GM04503 (cell line): ENCODE measurements at regions not wholly inside any gene's neighbourhood (a gene's known extent, or its start where the extent isn't known, plus 50 kb on each side); places are given as distances from the start of the nearest gene placed in this dataset.

Experiments used
- DNase-seq: peaks from one replicate; pipeline ENCODE4 v3.0.0-alpha.2; 2012; ENCODE audit warnings: low read depth

DNA sequence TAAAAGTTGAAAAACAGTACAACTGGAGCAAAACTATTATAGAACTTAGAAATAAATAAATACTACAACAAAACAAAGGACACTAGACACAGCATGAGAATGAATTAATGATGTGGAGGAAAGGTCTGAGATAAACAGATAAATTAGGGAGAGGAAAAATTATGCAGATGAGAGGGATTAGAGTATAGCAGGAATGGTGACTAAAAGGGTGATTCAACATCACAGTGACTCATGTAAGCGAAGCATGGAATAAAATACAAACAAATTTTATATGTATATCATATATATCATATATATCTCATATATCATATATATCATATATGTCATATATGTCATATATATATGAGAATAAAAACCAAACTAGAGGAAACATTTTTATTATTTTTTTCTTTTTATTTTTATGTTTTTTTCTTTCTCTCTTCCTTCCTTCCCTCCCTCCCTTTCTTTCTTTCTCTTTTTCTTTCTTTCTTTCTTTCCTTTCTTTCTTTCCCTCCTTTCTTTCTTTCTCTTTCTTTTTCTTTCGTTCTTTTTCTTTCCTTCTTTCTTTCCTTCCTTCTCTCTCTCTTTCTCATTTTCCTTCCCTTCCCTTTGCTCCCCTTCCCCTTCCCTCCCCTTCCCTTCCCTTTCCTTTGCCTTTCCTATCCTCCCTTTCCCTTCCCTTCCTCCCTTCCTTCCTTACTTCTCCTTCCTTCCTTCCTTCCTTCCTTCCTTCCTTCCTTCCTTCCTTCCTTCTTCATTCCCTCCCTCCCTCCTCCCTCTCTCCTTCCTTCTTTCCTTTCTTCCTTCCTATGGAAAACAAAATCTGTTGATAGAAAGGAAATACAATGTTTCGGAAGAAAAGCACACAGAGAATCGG, 1014.6 kb downstream of the GRIK2 start:
- no peak for DNase-seq

DNA sequence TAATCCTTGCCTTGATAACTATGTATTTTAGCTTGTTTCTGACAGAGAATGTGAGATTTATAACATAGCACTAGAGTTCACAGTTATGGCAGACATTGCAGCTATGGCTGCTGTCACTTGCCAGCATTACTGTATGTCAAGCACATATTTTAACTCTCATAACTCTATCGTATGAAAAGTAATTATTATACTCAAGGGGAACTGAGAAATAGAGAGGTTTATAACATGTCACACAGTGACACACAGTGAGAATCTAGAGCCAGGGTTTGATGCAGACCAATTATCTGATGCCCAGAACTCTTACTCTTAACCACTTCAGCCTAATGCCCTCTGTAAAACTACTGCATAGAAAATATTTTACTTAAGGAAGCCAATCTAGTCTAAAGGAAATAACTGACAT, 1012.4 kb downstream of the GRIK2 start:
- DNase-seq: no peak

DNA sequence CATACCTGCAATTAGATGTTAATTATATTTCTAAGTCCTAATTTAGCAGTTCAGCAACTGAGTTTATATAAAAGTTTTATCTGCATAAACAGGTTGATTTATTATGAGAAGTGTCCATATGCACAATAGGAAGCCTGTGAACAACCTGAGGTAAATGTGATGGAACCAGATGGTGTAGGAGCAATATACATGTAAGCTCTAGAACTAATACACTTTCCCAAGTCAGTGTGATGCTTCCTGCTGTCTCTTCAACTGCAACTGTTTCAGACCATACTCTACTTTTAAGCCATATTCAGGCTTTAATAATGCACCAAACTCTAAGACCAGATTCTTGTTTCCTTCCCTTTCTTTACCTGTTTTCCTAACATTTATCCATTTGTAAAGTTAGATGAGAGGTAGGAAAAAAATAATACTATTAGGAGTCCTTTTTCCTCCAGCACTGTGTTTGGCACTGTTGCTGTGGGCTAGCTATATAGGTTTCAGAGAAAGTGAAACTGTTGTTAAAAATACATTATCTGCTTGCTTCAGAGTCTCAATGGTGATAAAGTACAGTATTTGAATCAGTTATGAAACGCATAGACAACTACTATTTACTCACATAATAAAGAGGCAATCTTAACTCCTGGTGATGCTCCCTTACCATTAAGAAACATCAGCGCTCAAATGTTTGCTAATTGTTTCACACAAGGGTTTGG, 1009.3 kb downstream of the GRIK2 start:
- no peak for DNase-seq

DNA sequence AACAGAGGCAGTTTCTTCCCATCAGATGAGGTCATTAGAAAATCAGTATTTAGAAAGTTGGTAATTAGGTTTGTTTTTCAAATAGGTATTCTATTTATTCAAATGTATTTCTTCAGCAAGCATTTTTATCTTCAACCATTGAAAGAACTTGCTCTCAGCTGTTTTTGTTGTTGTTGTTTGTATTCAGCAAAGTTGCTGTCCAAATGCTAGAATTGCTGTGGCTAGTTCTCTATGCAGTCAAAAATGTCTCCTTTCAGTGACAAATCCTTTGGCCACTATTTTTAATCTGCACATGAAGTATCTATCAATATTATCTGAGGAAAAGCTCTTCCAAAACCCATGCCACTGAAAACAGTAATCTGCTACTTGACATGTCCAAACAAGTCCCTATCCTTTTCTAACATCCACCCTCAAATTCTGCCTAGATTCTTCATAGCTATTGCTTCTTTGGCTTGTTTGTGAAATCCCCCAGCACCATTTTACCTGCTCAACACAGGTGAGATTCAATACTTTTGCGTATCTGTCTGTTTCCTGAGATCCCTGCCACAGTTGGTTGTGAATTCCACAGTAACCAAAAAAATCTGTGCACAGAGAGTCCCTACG, 1005.4 kb downstream of the GRIK2 start:
- no peak for DNase-seq

DNA sequence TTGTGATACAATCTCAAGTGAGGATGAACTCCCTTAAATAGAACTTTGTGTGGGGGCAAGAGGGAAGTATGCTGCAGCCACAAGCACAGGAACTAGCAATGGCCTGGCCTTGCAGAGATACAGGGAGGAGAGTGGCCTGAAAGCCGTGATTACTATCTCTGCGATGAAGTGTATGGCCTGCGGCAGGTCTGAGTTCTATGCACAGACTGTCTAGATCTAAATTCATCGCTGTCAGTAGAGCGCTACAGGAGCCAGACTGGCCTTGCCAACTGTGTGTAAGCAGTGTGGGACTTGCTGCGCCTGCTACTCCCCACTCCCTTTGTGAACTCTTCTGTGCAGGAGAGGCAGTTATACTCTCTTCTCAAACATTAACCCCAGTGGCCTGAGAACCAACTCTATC, 997.0 kb downstream of the GRIK2 start:
- no peak for DNase-seq

DNA sequence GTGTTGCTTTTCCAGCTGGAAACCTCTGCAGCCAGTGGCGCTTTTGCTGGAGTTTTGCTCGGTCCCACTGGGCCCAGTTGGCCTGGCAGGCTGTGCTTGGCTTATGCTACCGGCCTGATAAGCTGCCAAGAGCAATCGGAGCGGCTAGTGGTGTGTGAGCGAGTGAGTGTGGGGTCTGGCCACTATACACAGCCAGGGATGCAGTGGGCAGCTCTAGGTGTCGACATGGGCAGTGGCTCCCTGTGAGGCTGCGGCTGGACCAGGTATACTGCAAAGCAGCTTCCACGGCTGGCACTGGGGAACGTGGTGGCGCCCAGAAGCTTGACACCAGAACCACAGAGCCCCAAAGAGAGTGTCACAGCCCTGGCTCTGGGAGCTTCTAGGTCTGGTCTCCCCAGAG, 996.5 kb downstream of the GRIK2 start:
- no peak for DNase-seq

DNA sequence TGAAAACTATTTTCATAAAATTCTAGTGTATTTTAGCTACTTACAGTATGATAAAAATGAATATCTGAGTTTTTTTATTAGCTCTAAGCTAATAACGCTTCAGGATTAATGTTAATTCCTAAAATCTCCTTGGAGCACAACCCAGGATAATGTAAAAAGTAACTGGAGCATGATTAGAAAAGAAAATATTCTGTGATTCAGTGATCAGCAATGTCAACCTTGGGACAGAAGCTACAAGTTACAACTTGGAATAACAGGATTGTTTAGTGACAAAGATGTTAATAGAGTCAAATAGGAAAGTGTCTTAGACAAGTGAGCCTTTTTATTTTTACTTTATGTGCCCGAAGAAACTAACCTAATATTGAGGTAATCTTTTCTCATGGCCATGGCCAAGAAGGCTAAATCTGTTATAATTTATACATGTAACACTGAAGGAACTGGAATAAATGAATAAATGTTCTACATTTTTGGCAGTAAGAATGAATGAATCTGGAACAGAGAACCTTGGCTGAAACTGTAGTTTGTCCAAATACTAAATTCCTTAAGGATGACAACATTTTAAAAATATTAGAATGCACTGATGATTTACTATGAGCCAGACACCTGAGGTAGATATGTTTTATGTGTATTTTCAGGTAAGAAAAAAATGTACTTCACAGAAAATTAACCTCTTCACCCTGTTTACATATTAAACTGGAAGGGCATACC, 994.0 kb downstream of the GRIK2 start:
- no peak for DNase-seq

DNA sequence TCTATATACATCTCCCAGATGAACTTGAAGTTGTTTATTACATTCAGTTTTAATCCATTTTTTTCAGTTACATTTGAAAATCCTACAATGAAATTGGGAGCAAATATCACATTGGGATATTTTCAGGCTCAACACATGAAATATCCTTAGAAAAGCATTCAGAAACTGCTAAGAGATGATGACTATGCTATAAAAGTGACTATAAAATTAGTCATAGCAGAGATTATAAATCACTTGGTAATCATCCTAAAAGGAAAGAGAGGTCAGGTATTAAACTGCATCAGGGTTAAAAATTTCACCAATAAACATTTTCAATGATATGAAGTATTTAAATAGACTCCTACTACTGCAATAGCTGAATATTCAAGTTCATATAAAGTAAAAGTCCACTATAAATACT, 987.7 kb downstream of the GRIK2 start:
- no peak for DNase-seq

DNA sequence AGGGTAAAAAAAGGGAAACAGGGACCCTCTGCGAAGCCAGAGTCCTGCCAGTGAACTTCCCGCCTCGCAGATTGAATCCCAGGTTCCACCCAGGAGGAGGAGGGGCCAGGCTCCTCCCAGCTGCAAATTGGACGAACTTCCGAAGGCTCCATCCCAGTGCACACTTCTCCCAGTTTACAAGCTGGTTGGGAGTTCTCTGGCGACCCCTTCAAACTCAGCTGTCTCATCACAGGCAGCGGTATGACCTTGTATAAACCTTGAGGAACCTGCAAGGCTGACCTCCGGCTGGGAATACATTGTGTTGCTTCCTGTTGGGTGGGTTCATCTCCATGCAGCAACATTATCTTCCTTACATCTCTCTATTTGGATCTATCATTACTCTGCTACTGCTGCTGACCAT, 962.7 kb downstream of the GRIK2 start:
- no peak for DNase-seq

DNA sequence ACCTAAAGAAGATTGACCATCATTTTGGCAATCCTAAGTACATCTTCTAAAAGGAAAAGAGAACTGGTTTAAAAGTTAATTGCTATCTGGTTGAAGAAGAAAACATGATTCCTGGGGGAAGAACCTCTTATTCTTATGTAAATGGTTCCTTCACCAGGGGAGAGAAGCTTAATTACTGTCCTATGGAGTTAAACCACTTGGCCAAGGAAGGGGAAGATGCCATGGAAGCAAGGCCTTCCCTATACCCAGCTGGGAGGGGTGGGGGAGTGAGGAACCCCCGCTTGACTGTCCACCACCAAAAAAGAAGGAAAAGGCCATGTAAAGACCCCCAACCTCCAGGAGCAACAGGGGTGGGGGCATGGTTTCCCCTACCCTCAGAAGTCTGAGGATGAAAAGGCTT, 962.1 kb downstream of the GRIK2 start:
- DNase-seq: no peak

DNA sequence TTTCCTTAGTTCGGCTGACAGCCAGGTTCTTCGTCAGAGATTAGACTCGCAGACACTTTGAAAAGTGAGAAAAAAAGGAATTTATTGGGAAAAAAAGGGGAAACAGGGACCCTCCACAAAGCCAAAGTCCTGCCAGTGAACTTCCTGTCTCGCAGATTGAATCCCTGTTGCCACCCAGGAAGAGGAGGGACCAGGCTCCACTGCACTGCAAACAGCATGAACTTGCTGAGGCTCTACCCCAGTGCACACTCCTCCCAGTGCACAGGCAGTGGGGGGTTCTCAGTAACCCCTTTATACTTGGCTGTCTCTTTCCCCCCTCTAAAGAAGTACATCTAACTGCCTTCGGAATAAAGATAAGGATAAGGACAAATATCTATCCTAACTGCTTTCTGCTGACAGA, 959.0 kb downstream of the GRIK2 start:
- DNase-seq: no peak

DNA sequence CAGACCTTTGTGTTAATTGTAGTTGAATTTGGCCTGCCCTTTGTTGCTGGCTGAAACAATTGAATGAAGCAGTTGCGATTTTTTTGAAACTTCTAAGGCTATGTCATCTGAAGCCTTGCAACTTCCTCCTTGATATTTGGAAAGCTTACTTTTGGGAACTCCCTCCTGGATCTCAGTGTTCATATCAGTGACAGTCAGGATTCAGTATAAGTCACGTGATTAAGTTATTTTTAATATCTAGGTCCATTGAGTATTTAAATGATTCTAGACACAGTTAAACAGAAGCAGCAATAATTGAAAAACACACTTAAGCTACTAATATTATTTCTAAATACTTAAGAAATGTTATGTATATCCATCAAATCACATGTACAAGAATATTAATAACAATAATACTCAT, 951.3 kb downstream of the GRIK2 start:
- no peak for DNase-seq

DNA sequence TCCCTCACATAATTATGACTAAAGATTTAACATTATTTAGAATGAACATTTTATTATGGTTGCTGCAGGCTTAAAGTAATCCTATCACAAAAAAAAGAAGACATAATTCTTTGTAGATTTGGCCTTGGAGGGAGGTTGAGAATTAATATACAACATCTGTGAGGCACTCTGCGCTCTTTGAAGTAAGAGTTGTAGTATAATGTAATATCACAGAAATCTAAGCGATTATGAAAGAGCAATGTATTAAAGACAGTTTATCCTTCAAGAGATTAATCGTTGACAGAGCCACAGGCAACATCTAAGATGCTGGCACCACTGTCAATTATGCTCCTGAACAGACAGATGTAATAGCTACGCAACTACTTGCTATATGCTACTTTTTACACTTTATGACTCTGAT, 946.8 kb downstream of the GRIK2 start:
- DNase-seq: no peak

DNA sequence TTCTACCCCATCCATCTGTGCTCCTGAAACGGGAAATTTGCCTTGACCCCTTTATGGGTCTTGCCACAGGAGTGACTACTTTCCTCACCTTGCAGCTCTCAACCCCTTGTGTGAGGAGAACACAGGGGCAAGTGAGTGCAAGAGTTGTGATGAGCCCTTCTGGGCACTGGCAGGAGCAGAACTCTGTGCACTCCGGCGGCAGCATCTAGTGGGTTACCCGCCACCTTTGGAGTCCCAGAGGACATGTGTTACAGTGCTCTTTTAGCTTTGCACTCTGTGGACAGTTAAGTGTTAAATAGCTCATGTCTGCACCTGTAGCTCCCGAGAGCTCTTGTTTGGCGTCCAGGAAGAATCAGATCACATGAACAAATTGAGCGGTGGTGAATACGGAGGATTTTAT, 940.2 kb downstream of the GRIK2 start:
- no peak for DNase-seq

DNA sequence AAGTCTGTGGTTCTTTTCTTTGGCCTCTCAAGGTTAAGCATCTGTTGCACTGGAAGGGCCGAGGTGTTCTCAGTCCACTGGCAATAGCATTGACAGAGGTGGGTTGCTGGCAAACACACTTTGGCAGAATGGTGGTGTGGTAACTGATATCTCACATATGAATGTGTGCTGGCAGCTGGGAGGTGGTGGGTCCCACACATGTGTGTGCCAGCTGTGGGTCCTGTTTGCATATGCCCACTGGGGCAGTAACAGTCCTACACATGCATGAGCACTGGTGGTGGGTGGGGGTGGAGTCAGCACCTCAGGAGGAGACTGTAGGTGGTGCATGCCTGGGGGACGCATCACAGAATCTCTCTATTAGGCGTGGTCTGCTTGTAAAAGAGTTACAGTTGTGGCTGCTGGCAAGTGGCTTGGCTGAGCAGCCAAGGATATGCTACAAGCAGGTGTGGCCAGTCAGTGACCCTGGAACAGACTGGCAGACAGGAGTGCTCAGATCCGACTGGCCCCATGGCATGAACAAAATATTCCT, 934.3 kb downstream of the GRIK2 start:
- DNase-seq: no peak

DNA sequence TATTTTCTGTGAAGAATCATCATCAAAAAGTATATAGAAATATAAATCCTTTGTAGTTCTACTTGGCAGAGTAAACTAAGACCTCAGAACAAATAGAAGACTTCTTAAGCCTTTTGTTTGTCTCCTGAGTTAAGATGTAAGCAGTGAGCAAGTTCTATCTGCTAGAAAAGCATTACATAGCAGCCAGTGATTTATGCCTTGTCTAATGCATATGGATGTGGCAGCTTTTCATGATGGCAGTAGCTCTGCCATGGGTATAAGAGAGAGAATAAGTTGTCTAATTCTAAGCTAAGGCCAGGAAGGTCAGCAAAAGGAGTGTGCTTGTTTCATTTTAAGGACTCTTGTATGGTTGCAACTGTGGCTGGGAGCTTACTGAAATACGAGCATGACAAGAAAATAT, 920.2 kb downstream of the GRIK2 start:
- DNase-seq: no peak

DNA sequence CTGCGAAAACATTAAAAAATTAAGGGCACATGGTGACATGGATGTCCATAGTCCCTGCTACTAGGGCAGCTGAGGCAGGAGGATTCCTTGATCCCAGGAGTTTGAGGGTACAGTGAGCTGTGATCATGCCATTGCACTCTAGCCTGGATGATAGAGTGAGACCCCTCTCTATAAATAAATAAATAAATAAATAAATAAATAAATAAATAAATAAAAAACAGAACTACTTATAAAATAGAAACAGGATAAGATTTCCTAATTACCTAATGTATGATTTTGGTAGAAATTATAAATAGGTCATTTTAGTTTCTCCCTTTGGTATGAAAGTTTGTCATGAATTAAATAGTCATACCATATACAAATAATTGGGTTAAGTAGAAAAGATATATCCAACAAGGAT, 916.2 kb downstream of the GRIK2 start:
- no peak for DNase-seq

DNA sequence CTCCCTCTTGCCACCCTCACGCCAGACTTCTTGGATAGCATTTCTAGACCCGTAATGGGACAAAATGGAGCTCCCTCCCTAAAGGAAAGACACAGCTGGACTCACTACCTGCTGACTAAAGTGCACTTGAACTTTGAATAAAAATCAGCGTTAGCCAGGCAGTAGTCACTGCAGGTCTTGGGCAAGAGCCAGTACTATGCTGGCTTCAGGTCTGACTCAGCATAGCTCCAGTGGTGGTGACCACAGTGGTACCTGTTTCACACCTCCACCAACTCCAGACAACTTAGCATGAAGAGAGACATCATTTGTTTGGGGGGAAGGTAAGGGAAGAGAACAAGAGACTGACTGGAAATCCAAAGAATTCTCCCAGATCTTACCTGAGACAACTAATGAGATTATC, 906.8 kb downstream of the GRIK2 start:
- DNase-seq: no peak

DNA sequence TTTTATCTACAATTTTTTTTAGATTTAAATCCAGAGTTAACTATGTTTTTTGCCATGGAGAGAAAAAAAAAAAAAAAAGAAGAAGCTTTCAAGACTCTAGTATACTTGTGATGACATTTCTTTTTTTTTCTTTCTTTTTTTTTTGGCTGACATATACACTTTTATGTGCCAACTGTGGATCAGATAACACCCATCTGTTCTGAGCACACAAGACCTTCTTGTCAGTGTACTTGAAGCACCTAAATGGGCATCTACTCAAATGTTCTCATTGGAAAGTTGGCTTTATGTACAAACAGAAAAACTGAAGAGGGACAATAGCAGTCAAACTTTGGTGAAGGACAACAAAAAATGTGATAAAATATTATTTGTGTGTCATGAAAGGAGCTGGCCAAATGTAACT, 904.5 kb downstream of the GRIK2 start:
- DNase-seq: no peak
